Endothelial cell of umbilical vein (primary cell): ENCODE measurements at regions not wholly inside any gene's neighbourhood (a gene's known extent, or its start where the extent isn't known, plus 50 kb on each side); places are given as distances from the start of the nearest gene placed in this dataset.

Experiments used
- BruUV-seq: library from RNA; stranded (reverse); fragments of 400-500 nt; replicated peaks from 2 replicates; lab custom pipeline; 2021; lab: Mats Ljungman, UMichigan
- CTCF ChIA-PET: fragments of 300-600, 350-600 bp; sonication (Branson Sonifier 250); formaldehyde crosslinking; loops from one replicate; lab custom pipeline; 2021; ENCODE audit warnings: antibody characterized with exemption, inconsistent platforms; lab: Charles Lee
- POLR2A ChIA-PET: fragments of 300-600, 350-600 bp; sonication (Branson Sonifier 250); formaldehyde crosslinking; loops from one replicate; lab custom pipeline; 2021; ENCODE audit warnings: antibody characterized with exemption, inconsistent platforms; lab: Charles Lee
- DNase-seq: peaks from one replicate; pipeline ENCODE4 v3.0.0-alpha.2; 2011; ENCODE audit warnings: low read depth, low spot score
- FAIRE-seq: peaks from 2 replicates; lab custom pipeline; 2011; peaks lifted over from hg19 to GRCh38; lab: Jason Lieb, UNC
- H2AFZ ChIP-seq: 2 replicates; pipeline ENCODE4 v1.6.0; 2012; ENCODE audit warnings: low read depth, low read length, control low read depth, inconsistent platforms
- H3K27ac ChIP-seq: 2 replicates; pipeline ENCODE4 v1.5.1; 2011; ENCODE audit warnings: low read depth, mild to moderate bottlenecking, control low read depth, low read length, moderate library complexity; ENCODE audit not compliant: insufficient read depth
- H3K27me3 ChIP-seq, 2 experiments: 2 replicates each; pipeline versions ENCODE4 v1.6.0 to v1.6.1; 2011; ENCODE audit warnings: low read length in 2 of 2, mixed read lengths in 1 of 2; ENCODE audit not compliant: control insufficient read depth in 2 of 2, insufficient read depth in 2 of 2
- H3K36me3 ChIP-seq, 2 experiments: 2 replicates in 1 of 2; 3 replicates in 1 of 2; pipeline ENCODE4 v1.5.1; 2011; ENCODE audit warnings: low read length in 2 of 2, mild to moderate bottlenecking in 1 of 2, moderate library complexity in 1 of 2; ENCODE audit not compliant: control insufficient read depth in 2 of 2, insufficient read depth in 2 of 2; ENCODE audit errors: extremely low read depth in 1 of 2
- H3K4me1 ChIP-seq: 3 replicates; pipeline ENCODE4 v1.5.1; 2011; ENCODE audit warnings: mild to moderate bottlenecking, low read length; ENCODE audit not compliant: control insufficient read depth, insufficient read depth; ENCODE audit errors: extremely low read depth
- H3K4me2 ChIP-seq: 2 replicates; pipeline ENCODE4 v1.6.1; 2011; ENCODE audit warnings: low read length, control low read depth, mixed read lengths; ENCODE audit not compliant: insufficient read depth
- H3K4me3 ChIP-seq, 3 experiments: fragments of 200-600 bp in 1 of 3; sonication (generic), shearing (Covaris generic) in 1 of 3; replicated peaks in 1 of 3; 2 replicates each; pipeline ENCODE4 v1.5.1; 2011 to 2016; ENCODE audit warnings: control low read depth in 3 of 3, low read length in 3 of 3, mild to moderate bottlenecking in 2 of 3, inconsistent platforms in 1 of 3, low read depth in 1 of 3, moderate library complexity in 1 of 3; ENCODE audit not compliant: insufficient read depth in 1 of 3
- H3K79me2 ChIP-seq: 2 replicates; pipeline ENCODE4 v1.6.0; 2012; ENCODE audit warnings: low read length, inconsistent platforms; ENCODE audit not compliant: control insufficient read depth, insufficient read depth
- H3K9ac ChIP-seq: replicated peaks from 2 replicates; pipeline ENCODE3; 2011; ENCODE audit warnings: low read length, control low read depth; ENCODE audit not compliant: insufficient read depth; ENCODE audit errors: extremely low read depth
- H3K9me1 ChIP-seq: replicated peaks from 3 replicates; pipeline ENCODE4 v1.6.0; 2011; ENCODE audit warnings: mild to moderate bottlenecking, low read length; ENCODE audit not compliant: control insufficient read depth, insufficient read depth; ENCODE audit errors: extremely low read depth
- H3K9me3 ChIP-seq: replicated peaks from 2 replicates; pipeline ENCODE4 v1.5.1; 2012; ENCODE audit warnings: low read length, inconsistent platforms; ENCODE audit not compliant: control insufficient read depth, insufficient read depth
- H4K20me1 ChIP-seq: replicated peaks from 2 replicates; pipeline ENCODE3; 2011; ENCODE audit warnings: mild to moderate bottlenecking, low read length; ENCODE audit not compliant: control insufficient read depth, insufficient read depth; ENCODE audit errors: extremely low read depth
- EZH2 ChIP-seq: IDR thresholded peaks from 2 replicates; pipeline ENCODE4 v1.6.1; 2012; ENCODE audit warnings: borderline replicate concordance, low read depth, mild to moderate bottlenecking, moderate library complexity, low read length, inconsistent platforms; ENCODE audit not compliant: severe bottlenecking
- FOS ChIP-seq: IDR thresholded peaks from 2 replicates; pipeline ENCODE4 v1.6.1; 2011; ENCODE audit warnings: mild to moderate bottlenecking, low read length, moderate library complexity, borderline replicate concordance; ENCODE audit not compliant: insufficient read depth
- GATA2 ChIP-seq: IDR thresholded peaks from 2 replicates; pipeline ENCODE4 v1.7.0; 2011; ENCODE audit warnings: low read depth, mild to moderate bottlenecking, moderate library complexity, mixed read lengths, low read length; ENCODE audit not compliant: insufficient read length, insufficient read depth
- JUN ChIP-seq: IDR thresholded peaks from 2 replicates; pipeline ENCODE4 v1.6.1; 2011; ENCODE audit warnings: borderline replicate concordance, low read depth; ENCODE audit not compliant: insufficient read length, insufficient read depth
- dilution Hi-C: fragments of 300-500 bp; cut with MboI; formaldehyde crosslinking; loops from one replicate; pipeline ENCODE4 v1.15.0; 2019; ENCODE audit warnings: low sequenced_read_pairs; ENCODE audit not compliant: extremely low pct_ligation_motif_present
- intact Hi-C: fragments of 100-400 bp; cut with micrococcal nuclease; formaldehyde crosslinking; loops from one replicate; pipeline ENCODE4 v1.10.0; 2022

- ChIA-PET POLR2A (no interaction called here), CTCF (no interaction called here)
- Histone ChIP-seq H3K4me3 (no peak overlapping the region), H3K27me3 (no peaks in the 10 kb centered on the region), H3K9me3 (no peaks in the 10 kb centered on the region), H3K4me2 (no peak overlapping the region), H3K27ac (no peak overlapping the region), H3K4me1 (peaks cover 6% of the 10 kb centered on the region), H4K20me1 (no peaks in the 10 kb centered on the region), H2AFZ (no peak overlapping the region), H3K36me3 (no peaks in the 10 kb centered on the region), H3K9me1 (no peaks in the 10 kb centered on the region), H3K9ac (no peak overlapping the region), H3K79me2 (no peaks in the 10 kb centered on the region)
- dilution Hi-C loops (no loop called here), intact Hi-C loops (no loop called here)
- DNase-seq (no peak), FAIRE-seq (no peak)
- TF ChIP-seq FOS (no peak), JUN (no peak), GATA2 (no peak)
- no TSS peak for BruUV-seq
These were observed 738.7 kb downstream of the SOCS6 start for GRCh38 chr18:71027531-71027930.

- CTCF ChIA-PET: interaction anchor here (1.4 kb wide), 1 partner anchor 11 kb away, joined by 4 read pairs; no protein-coding TSS in a partner anchor
- POLR2A ChIA-PET: interaction anchor here (0.8 kb wide), 1 partner anchor 11 kb away, joined by 3 read pairs; no protein-coding TSS in a partner anchor
- H3K27ac ChIP-seq: no peak overlapping the region
- dilution Hi-C loops: no loop called here
- H4K20me1 ChIP-seq: no peaks in the 10 kb centered on the region
- no peaks in the 10 kb centered on the region for H3K36me3 ChIP-seq
- intact Hi-C loops: no loop called here
- no peaks in the 10 kb centered on the region for H3K9me1 ChIP-seq
- peaks cover 25% of the 10 kb centered on the region for H3K4me1 ChIP-seq
- H3K4me3 ChIP-seq: no peak overlapping the region
- FAIRE-seq: peak; percentile 8
- no peaks in the 10 kb centered on the region for H3K27me3 ChIP-seq
- no peaks in the 10 kb centered on the region for H3K79me2 ChIP-seq
- no peaks in the 10 kb centered on the region for H3K9me3 ChIP-seq
- TF ChIP-seq EZH2: no peak
- H3K4me2 ChIP-seq: no peak overlapping the region
- H3K9ac ChIP-seq: no peak overlapping the region
- no peak for DNase-seq
- BruUV-seq: no TSS peak
- no peak overlapping the region for H2AFZ ChIP-seq
These were observed 736.8 kb downstream of the SOCS6 start for GRCh38 chr18:71025505-71026225.
